Spleen (tissue), 11 donors: ENCODE measurements at regions not wholly inside any gene's neighbourhood (a gene's known extent, or its start where the extent isn't known, plus 50 kb on each side); places are given as distances from the start of the nearest gene placed in this dataset.
"Not testable (repeated sequence)": the region's sequence is repeated elsewhere in the genome, so short reads cannot be mapped to it uniquely, and the experiment has no call there.

Experiments used
- DNase-seq: peaks from one replicate; pipeline ENCODE4 v3.0.0-alpha.2; 2020
- H3K27ac ChIP-seq, 8 donors: fragments of 200-600 bp; sonication (generic) in 7 of 8; 1 replicate in 4 of 8; 2 replicates in 4 of 8; pipeline versions ENCODE4 v1.5.0 to v1.8.0; 2016 to 2021; ENCODE audit warnings: inconsistent platforms in 4 of 8, mild to moderate bottlenecking in 4 of 8, moderate library complexity in 1 of 8
- H3K27me3 ChIP-seq, 7 donors: fragments of 200-600 bp; sonication (generic) in 6 of 7; replicated peaks in 1 of 7; 1 replicate in 4 of 7; 2 replicates in 3 of 7; pipeline versions ENCODE4 v1.5.0 to v1.8.0; 2016 to 2021; ENCODE audit warnings: inconsistent platforms in 3 of 7, mild to moderate bottlenecking in 1 of 7
- H3K36me3 ChIP-seq, 6 donors: fragments of 200-600 bp; sonication (generic) in 5 of 6; 1 replicate in 4 of 6; 2 replicates in 2 of 6; pipeline versions ENCODE4 v1.5.0 to v1.8.0; 2016 to 2021; ENCODE audit warnings: inconsistent platforms in 2 of 6
- H3K4me1 ChIP-seq, 6 donors: fragments of 200-600 bp; sonication (generic) in 5 of 6; 1 replicate in 3 of 6; 2 replicates in 3 of 6; pipeline versions ENCODE4 v1.5.0 to v1.8.0; 2016 to 2021; ENCODE audit warnings: inconsistent platforms in 3 of 6
- H3K4me3 ChIP-seq, 8 donors: fragments of 200-600 bp; sonication (generic) in 7 of 8; 1 replicate in 4 of 8; 2 replicates in 4 of 8; pipeline versions ENCODE4 v1.5.0 to v1.8.0; 2016 to 2021; ENCODE audit warnings: inconsistent platforms in 4 of 8, mild to moderate bottlenecking in 4 of 8, moderate library complexity in 2 of 8
- H3K9me3 ChIP-seq, 8 donors: fragments of 200-600 bp; sonication (generic) in 7 of 8; 1 replicate in 4 of 8; 2 replicates in 4 of 8; pipeline versions ENCODE4 v1.5.0 to v1.8.0; 2016 to 2021; ENCODE audit warnings: inconsistent platforms in 4 of 8
- POLR2A ChIP-seq, 3 donors: fragments of 450-650 bp; IDR thresholded peaks; one replicate each; pipeline ENCODE4 v1.5.1; 2017; ENCODE audit warnings: antibody characterized with exemption in 3 of 3, mild to moderate bottlenecking in 1 of 3
- POLR2AphosphoS5 ChIP-seq, 3 donors: sonication (generic); formaldehyde crosslinking; IDR thresholded peaks; one replicate each; pipeline ENCODE4 v1.5.1; 2017; ENCODE audit warnings: antibody characterized with exemption in 3 of 3
- WGBS, 5 donors: extraction: QIAGEN DNeasy Blood & Tissue Kit in 3 of 5; methylation state at CpG; one replicate each; pipeline versions ENCODE4 v1.1.5 to v1.1.7; 2013 to 2018; 5-methylcytosine and 5-hydroxymethylcytosine counted together
- intact Hi-C: fragments of 100-400 bp; cut with DNase I; formaldehyde crosslinking; loops from one replicate; pipeline ENCODE4 v1.15.0; 2023; ENCODE audit warnings: low total_unique reads
- TF ChIP-seq, protein P1 (sequence below), 11 experiments: fragments of 200-600 bp in 7 of 11; fragments of 450-650 bp in 4 of 11; sonication (generic) in 4 of 11; IDR thresholded peaks in 8 of 11; conservative IDR thresholded peaks in 3 of 11; 1 replicate in 7 of 11; 2 replicates in 4 of 11; pipeline versions ENCODE4 v1.4.0 to v1.8.0; 2016 to 2021; ENCODE audit warnings: antibody characterized with exemption in 11 of 11, inconsistent platforms in 4 of 11, mild to moderate bottlenecking in 1 of 11
- donor health status: healthy with polysubstance abuse.
- donor health status: DM: no; HTN: no; CAD: no; lungs with moderate emphysema.
- donor health status: DM: no; HTN: no; CAD: no.
- donor health status: Bipolar disorder and iron deficiency.
- donor health status: healthy.
- donor health status: DM: no; HTN: no; CAD: no.
- donor health status: DM: yes; HTN: yes; CAD: no.

DNA sequence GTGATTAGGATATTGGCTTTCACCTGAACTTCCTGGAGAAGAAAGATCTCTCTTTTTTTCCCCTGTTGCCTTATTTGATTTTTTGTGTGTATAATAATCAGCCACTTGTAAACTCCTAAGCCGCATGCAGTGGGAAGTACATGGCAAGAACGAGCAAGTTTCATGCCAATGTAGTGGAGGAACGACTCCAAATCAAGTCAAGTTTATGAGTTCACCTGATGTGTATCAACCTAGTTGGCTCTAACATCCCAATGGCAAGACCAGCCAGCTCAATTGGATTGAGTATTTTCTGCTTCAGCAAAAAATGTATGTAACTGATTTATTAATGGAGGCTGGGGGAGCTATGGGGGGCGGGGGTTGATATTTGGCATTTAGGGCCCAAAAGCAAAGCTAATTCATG, 65.5 kb upstream of the LYZL1 start:
- intact Hi-C loops: no loop called here
- WGBS, 5 donors: 83 to 93% (median 89%) methylated on average over 4 of the region's 4 CpGs
- no peak for TF ChIP-seq POLR2A (IDR thresholded peaks at IDR 0.05)

DNA sequence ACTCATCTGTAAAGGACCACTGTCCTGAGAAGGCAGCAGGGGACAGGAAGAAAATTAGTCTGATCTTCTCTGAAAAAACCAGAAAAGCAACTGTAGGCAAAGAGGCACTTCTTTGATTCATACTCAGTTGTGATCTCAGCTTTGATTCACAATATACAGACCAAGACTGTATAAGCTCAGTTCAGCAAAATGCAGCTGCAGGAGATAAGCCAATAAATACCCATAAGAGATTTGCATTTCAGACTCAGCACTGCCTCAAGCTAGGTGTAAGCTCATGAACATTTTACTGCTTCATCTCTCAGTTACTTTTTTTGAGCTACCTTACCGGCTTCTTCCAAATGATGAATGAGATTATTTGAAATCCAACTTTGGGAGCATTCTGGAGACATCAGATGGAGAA, 64.2 kb upstream of the LYZL1 start:
- WGBS, 5 donors: 83 to 100% (median 92%) methylated on average over 1 of the region's 1 CpG
- Histone ChIP-seq H3K27ac (no peak overlapping the region), H3K4me3 (no peak overlapping the region), H3K4me1 (no peaks in the 10 kb centered on the region), H3K36me3 (no peaks in the 10 kb centered on the region), H3K27me3 (no peaks in the 10 kb centered on the region), H3K9me3 (no peaks in the 10 kb centered on the region)
- DNase-seq: no peak
- intact Hi-C loops: no loop called here
- TF ChIP-seq POLR2A (IDR thresholded peaks at IDR 0.05): no peak
- TF ChIP-seq, protein P1, sequence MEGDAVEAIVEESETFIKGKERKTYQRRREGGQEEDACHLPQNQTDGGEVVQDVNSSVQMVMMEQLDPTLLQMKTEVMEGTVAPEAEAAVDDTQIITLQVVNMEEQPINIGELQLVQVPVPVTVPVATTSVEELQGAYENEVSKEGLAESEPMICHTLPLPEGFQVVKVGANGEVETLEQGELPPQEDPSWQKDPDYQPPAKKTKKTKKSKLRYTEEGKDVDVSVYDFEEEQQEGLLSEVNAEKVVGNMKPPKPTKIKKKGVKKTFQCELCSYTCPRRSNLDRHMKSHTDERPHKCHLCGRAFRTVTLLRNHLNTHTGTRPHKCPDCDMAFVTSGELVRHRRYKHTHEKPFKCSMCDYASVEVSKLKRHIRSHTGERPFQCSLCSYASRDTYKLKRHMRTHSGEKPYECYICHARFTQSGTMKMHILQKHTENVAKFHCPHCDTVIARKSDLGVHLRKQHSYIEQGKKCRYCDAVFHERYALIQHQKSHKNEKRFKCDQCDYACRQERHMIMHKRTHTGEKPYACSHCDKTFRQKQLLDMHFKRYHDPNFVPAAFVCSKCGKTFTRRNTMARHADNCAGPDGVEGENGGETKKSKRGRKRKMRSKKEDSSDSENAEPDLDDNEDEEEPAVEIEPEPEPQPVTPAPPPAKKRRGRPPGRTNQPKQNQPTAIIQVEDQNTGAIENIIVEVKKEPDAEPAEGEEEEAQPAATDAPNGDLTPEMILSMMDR (IDR thresholded peaks at IDR 0.05 in 8 of 11, conservative IDR thresholded peaks at IDR 0.05 in 3 of 11): no peak
- no peak for TF ChIP-seq POLR2AphosphoS5 (IDR thresholded peaks at IDR 0.05)

More for the DNA sequence above, 65.5 kb upstream of the LYZL1 start:
- H3K9me3 ChIP-seq: no peaks in the 10 kb centered on the region
- H3K27ac ChIP-seq: no peak overlapping the region
- no peak for DNase-seq
- no peaks in the 10 kb centered on the region for H3K4me1 ChIP-seq
- no peaks in the 10 kb centered on the region for H3K36me3 ChIP-seq
- H3K4me3 ChIP-seq: no peak overlapping the region
- H3K27me3 ChIP-seq: no peaks in the 10 kb centered on the region

DNA sequence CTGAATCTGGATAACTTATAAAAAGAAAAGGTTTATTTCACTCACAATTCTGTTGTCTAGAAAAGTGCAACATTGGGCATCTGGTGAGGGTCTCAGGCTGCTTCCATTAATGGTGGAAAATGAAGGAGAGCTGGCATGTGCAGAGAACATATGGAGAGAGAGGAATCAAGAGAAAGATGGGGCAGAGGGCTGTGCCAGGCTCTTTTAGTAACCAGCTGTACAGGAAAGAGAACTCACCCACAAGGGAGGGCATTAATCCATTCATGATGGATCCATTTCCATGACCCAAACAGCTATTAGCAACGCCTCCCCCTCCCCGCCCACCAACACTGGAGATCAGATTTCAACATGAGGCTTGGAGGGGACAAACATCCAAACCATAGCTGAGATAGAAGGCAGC, 61.7 kb upstream of the LYZL1 start:
- intact Hi-C loops: no loop called here
- Histone ChIP-seq H3K36me3 (no peaks in the 10 kb centered on the region), H3K4me1 (no peaks in the 10 kb centered on the region), H3K9me3 (no peaks in the 10 kb centered on the region), H3K4me3 (no peak overlapping the region), H3K27ac (no peak overlapping the region), H3K27me3 (peaks cover 0 to 4% (median 0%) of the 10 kb centered on the region in 7 donors)
- WGBS, 5 donors: 51 to 77% (median 69%) methylated on average over 2 of the region's 2 CpGs
- no peak for TF ChIP-seq POLR2AphosphoS5 (IDR thresholded peaks at IDR 0.05)
- TF ChIP-seq, protein P1 (IDR thresholded peaks at IDR 0.05 in 8 of 11, conservative IDR thresholded peaks at IDR 0.05 in 3 of 11): no peak
- no peak for TF ChIP-seq POLR2A (IDR thresholded peaks at IDR 0.05)
- DNase-seq: no peak

DNA sequence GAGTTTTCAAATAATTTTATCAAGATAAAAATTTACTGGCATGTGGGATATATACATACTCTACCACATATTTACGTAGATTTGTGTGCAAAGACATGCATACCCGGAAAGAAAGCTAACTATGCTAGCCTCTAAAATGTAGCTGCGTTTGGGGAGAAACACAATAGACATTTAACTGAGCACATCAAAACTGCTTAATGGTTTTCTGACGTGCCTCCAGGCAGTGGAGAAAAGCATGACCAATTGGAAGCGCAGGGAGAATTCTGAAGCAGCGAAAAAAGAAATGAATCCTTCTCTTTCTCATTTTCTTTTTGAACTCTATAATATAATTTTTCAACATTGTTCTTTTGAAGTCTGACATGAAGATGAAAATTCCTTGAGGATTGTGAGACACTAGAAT, 60.3 kb upstream of the LYZL1 start:
- no peak overlapping the region for H3K27ac ChIP-seq
- no peak overlapping the region for H3K4me3 ChIP-seq
- no peaks in the 10 kb centered on the region for H3K9me3 ChIP-seq
- WGBS, 5 donors: 82 to 91% (median 86%) methylated on average over 6 of the region's 6 CpGs
- no peak for DNase-seq
- TF ChIP-seq, protein P1 (IDR thresholded peaks at IDR 0.05 in 8 of 11, conservative IDR thresholded peaks at IDR 0.05 in 3 of 11): no peak
- TF ChIP-seq POLR2AphosphoS5 (IDR thresholded peaks at IDR 0.05): no peak
- no peak for TF ChIP-seq POLR2A (IDR thresholded peaks at IDR 0.05)
- H3K4me1 ChIP-seq: no peaks in the 10 kb centered on the region
- no peaks in the 10 kb centered on the region for H3K36me3 ChIP-seq
- peaks cover 0 to 4% (median 0%) of the 10 kb centered on the region in 7 donors for H3K27me3 ChIP-seq
- intact Hi-C loops: no loop called here

DNA sequence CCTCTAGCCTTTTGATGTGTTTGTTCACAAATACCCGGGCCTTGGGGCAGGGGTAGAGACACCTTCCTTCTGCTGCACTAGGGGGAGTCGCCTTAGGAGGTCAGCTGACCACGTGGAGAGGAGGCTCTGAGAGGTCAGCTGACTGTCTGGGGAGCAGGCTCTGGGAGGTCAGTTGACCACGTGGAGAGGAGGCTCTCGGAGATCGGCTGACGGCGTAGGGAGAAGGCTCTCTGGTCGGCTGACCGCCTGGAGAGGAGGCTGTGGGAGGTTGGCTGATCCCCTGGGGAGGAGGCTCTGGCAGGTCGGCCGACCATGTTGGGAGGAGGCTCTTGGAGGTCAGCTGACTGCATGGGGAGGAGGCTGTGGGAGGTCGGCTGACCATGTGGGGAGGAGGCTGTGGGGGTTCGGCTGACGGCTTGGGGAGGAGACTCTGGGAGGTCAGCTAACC, 59.6 kb upstream of the LYZL1 start:
- TF ChIP-seq POLR2AphosphoS5 (IDR thresholded peaks at IDR 0.05) (no peak), POLR2A (IDR thresholded peaks at IDR 0.05) (no peak)
- TF ChIP-seq, protein P1 (IDR thresholded peaks at IDR 0.05 in 8 of 11, conservative IDR thresholded peaks at IDR 0.05 in 3 of 11): no peak
- DNase-seq: no peak
- intact Hi-C loops: no loop called here
- H3K9me3 ChIP-seq: no peaks in the 10 kb centered on the region
- H3K4me3 ChIP-seq: no peak overlapping the region
- H3K36me3 ChIP-seq: no peaks in the 10 kb centered on the region
- WGBS, 5 donors: 86 to 91% (median 88%) methylated on average over 14 to 15 of the region's 15 CpGs
- H3K27ac ChIP-seq: no peak overlapping the region
- peaks cover 0 to 4% (median 0%) of the 10 kb centered on the region in 7 donors for H3K27me3 ChIP-seq
- no peaks in the 10 kb centered on the region for H3K4me1 ChIP-seq

DNA sequence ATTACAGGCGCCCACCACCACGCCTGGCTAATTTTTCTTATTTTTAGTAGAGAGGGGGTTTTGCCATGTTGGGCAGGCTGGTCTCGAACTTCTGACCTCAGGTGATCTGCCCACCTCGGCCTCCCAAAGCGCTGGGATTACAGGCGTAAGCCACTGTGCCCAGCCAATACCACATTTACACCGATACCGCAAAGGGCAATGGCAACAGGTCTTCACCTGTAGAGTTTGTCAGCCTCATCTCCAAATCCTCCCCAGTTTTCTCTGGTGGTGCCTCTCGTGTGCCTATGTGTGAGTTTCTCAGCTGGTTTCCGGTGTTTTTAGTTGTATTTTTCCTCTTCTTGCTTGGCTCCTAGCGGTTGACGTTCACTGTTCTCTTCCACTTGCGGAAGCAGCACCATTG, 52.0 kb upstream of the LYZL1 start:
- H3K4me1 ChIP-seq, H3K4me3 ChIP-seq, H3K36me3 ChIP-seq, H3K27me3 ChIP-seq, H3K27ac ChIP-seq, H3K9me3 ChIP-seq, DNase-seq, intact Hi-C loops: not testable (repeated sequence)
- 88 to 93% (median 91%) methylated on average over 13 of the region's 13 CpGs for WGBS, 5 donors
